Endodermal cell (in vitro differentiated cells): ENCODE measurements at regions not wholly inside any gene's neighbourhood (a gene's known extent, or its start where the extent isn't known, plus 50 kb on each side); places are given as distances from the start of the nearest gene placed in this dataset.
A peak's percentile ranks its signal among the peaks of the same experiment; 100 is the strongest.

Experiments used
- DNase-seq: peaks from one replicate; pipeline ENCODE4 v3.0.0-alpha.2; 2017
- H3K27ac ChIP-seq: 2 replicates; pipeline ENCODE4 v1.5.1; 2013; ENCODE audit warnings: mild to moderate bottlenecking, low read depth, low read length, moderate library complexity
- H3K27me3 ChIP-seq: 2 replicates; pipeline ENCODE4 v1.6.1; 2013; ENCODE audit warnings: mild to moderate bottlenecking, low read length, moderate library complexity; ENCODE audit not compliant: insufficient read depth, control insufficient read depth, poor library complexity, severe bottlenecking
- H3K36me3 ChIP-seq: 2 replicates; pipeline ENCODE4 v1.7.0; 2013; ENCODE audit warnings: mild to moderate bottlenecking, low read length, moderate library complexity; ENCODE audit not compliant: control insufficient read depth, insufficient read depth
- H3K4me1 ChIP-seq: one replicate; pipeline ENCODE4 v1.7.0; 2013; ENCODE audit warnings: low read length; ENCODE audit not compliant: control insufficient read depth, insufficient read depth
- H3K4me3 ChIP-seq: 2 replicates; pipeline ENCODE4 v1.5.1; 2013; ENCODE audit warnings: mild to moderate bottlenecking, low read length, moderate library complexity
- H3K9ac ChIP-seq: 2 replicates; pipeline ENCODE4 v1.6.1; 2013; ENCODE audit warnings: mild to moderate bottlenecking, low read length, moderate library complexity; ENCODE audit not compliant: poor library complexity, severe bottlenecking; ENCODE audit errors: extremely low read depth
- H3K9me3 ChIP-seq: 2 replicates; pipeline ENCODE4 v1.6.1; 2013; ENCODE audit warnings: mild to moderate bottlenecking, low read length, moderate library complexity; ENCODE audit not compliant: control insufficient read depth
- H3K27ac Mint-ChIP-seq: 2 replicates; pipeline ENCODE4 v1.8.0; 2020; ENCODE audit warnings: mixed read lengths
- H3K27me3 Mint-ChIP-seq: 2 replicates; pipeline ENCODE4 v1.8.0; 2021; ENCODE audit warnings: mild to moderate bottlenecking, mixed read lengths; ENCODE audit not compliant: insufficient read depth
- H3K36me3 Mint-ChIP-seq: 2 replicates; pipeline ENCODE4 v1.8.0; 2020; ENCODE audit warnings: low read depth, mixed read lengths
- H3K4me1 Mint-ChIP-seq: 2 replicates; pipeline ENCODE4 v1.8.0; 2020; ENCODE audit warnings: mixed read lengths
- H3K4me3 Mint-ChIP-seq: 2 replicates; pipeline ENCODE4 v1.8.0; 2020; ENCODE audit warnings: mild to moderate bottlenecking, moderate library complexity, mixed read lengths
- H3K9me3 Mint-ChIP-seq: 2 replicates; pipeline ENCODE4 v1.8.0; 2020; ENCODE audit warnings: mild to moderate bottlenecking, mixed read lengths
- WGBS, 2 experiments: methylation state at CpG; one replicate each; pipeline versions ENCODE4 v1.1.5 to v1.1.7; 2013; ENCODE audit warnings: missing lambda C conversion rate in 2 of 2, mixed read lengths in 1 of 2; ENCODE audit not compliant: insufficient coverage in 1 of 2, insufficient read length in 1 of 2; 5-methylcytosine and 5-hydroxymethylcytosine counted together
- TF ChIP-seq, protein P1 (sequence below): fragments of 200-600 bp; sonication (generic); conservative IDR thresholded peaks from 2 replicates; pipeline ENCODE4 v1.5.0; 2021; ENCODE audit warnings: antibody characterized with exemption, mild to moderate bottlenecking

DNA sequence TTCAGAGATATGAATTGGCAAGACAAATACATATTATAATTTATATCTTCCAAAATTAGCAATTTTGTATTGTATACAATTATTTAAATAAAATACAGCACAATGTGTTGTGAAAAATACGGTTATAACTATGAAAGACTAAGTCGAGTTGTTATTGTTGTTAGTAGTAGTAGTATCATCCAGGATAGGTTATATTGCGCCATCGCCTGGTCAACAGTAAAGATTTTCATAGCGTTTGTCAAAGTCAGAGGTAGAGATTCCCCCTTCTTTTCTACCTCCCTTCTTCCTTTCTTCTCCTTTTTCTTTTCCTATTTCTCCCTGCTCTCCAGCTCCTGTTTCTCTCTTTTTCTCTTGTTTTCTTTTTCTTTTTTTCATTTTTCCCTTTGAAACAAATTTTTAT, 499.1 kb upstream of the EPHA5 start:
- peak; percentile 67 for DNase-seq
- WGBS, 2 experiments: 34 to 43% methylated on average over 4 to 5 of the region's 5 CpGs

DNA sequence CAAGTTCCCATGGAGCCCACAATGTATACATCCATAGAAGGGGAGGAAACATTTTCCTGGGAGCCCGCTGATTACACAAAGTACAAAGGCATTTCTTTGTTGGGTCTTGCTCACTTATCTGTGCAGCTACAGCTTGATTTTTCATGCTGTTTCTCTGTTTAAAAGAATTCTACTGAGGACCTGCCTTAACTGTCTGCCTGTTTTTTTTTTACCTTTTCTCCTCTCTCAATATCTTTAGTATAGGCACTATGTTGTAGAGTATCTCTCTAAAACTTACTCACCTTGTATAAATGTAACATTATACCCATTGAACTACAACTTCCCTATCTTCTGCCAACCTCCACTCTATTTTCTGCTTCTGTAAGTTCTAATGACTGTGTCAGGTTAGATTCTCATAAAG, 494.6 kb upstream of the EPHA5 start:
- 78% methylated on average over 1 of the region's 1 CpG; no CpG with 5 or more reads in 1 of the 2 experiments for WGBS, 2 experiments
- Mint-ChIP-seq H3K36me3 (no peaks in the 10 kb centered on the region), H3K4me1 (no peaks in the 10 kb centered on the region), H3K27me3 (no peaks in the 10 kb centered on the region), H3K9me3 (peaks cover 19% of the 10 kb centered on the region), H3K27ac (no peak overlapping the region), H3K4me3 (no peak overlapping the region)
- Histone ChIP-seq H3K4me1 (no peaks in the 10 kb centered on the region), H3K36me3 (no peaks in the 10 kb centered on the region), H3K9me3 (peaks cover 25% of the 10 kb centered on the region), H3K27ac (no peak overlapping the region), H3K4me3 (peak overlapping the region; percentile 50), H3K9ac (no peak overlapping the region), H3K27me3 (no peaks in the 10 kb centered on the region)
- TF ChIP-seq, protein P1, sequence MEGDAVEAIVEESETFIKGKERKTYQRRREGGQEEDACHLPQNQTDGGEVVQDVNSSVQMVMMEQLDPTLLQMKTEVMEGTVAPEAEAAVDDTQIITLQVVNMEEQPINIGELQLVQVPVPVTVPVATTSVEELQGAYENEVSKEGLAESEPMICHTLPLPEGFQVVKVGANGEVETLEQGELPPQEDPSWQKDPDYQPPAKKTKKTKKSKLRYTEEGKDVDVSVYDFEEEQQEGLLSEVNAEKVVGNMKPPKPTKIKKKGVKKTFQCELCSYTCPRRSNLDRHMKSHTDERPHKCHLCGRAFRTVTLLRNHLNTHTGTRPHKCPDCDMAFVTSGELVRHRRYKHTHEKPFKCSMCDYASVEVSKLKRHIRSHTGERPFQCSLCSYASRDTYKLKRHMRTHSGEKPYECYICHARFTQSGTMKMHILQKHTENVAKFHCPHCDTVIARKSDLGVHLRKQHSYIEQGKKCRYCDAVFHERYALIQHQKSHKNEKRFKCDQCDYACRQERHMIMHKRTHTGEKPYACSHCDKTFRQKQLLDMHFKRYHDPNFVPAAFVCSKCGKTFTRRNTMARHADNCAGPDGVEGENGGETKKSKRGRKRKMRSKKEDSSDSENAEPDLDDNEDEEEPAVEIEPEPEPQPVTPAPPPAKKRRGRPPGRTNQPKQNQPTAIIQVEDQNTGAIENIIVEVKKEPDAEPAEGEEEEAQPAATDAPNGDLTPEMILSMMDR: no peak
- DNase-seq: no peak

More for the DNA sequence above, 499.1 kb upstream of the EPHA5 start:
- Mint-ChIP-seq H3K9me3 (peaks cover 13% of the 10 kb centered on the region), H3K4me1 (no peaks in the 10 kb centered on the region), H3K36me3 (no peaks in the 10 kb centered on the region), H3K4me3 (no peak overlapping the region), H3K27me3 (no peaks in the 10 kb centered on the region), H3K27ac (no peak overlapping the region)
- Histone ChIP-seq H3K9me3 (peaks cover 23% of the 10 kb centered on the region), H3K9ac (no peak overlapping the region), H3K27ac (no peak overlapping the region), H3K4me3 (no peak overlapping the region), H3K27me3 (no peaks in the 10 kb centered on the region), H3K36me3 (no peaks in the 10 kb centered on the region), H3K4me1 (no peaks in the 10 kb centered on the region)
- TF ChIP-seq, protein P1: peak; percentile 78

DNA sequence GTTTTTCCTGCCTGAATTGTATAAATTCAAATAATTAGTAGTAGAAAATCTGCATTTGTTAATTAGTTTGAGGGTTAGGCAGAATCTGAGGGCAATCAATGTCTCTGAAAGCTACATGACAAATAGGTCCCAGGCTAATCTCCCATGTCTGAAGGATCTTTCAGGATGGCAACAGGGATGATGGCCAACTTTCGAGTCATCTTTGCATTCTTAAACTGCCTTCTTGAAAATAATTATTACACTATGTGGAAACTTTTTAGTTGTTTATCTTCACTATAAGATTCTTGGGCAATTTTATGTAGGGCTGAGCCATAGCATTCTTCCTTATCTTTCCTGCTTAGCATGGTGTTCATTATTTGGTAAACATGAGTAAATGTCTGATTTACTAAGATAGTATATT, 490.3 kb upstream of the EPHA5 start:
- H3K27me3 Mint-ChIP-seq: no peaks in the 10 kb centered on the region
- Histone ChIP-seq H3K9me3 (peaks cover 21% of the 10 kb centered on the region), H3K4me3 (no peak overlapping the region), H3K4me1 (no peaks in the 10 kb centered on the region), H3K9ac (no peak overlapping the region), H3K27me3 (no peaks in the 10 kb centered on the region), H3K36me3 (no peaks in the 10 kb centered on the region), H3K27ac (no peak overlapping the region)
- peaks cover 20% of the 10 kb centered on the region for H3K9me3 Mint-ChIP-seq
- no peaks in the 10 kb centered on the region for H3K36me3 Mint-ChIP-seq
- DNase-seq: no peak
- no peak overlapping the region for H3K27ac Mint-ChIP-seq
- no peak overlapping the region for H3K4me3 Mint-ChIP-seq
- no peaks in the 10 kb centered on the region for H3K4me1 Mint-ChIP-seq
- WGBS, 2 experiments: 70% methylated on average over 1 of the region's 1 CpG; no CpG with 5 or more reads in 1 of the 2 experiments
- TF ChIP-seq, protein P1: no peak
